NCI-H2107 (cell line): ENCODE measurements at regions not wholly inside any gene's neighbourhood (a gene's known extent, or its start where the extent isn't known, plus 50 kb on each side); places are given as distances from the start of the nearest gene placed in this dataset.
"Not testable (repeated sequence)": the region's sequence is repeated elsewhere in the genome, so short reads cannot be mapped to it uniquely, and the experiment has no call there.

ENCODE experiments used
- DNase-seq: peaks from one replicate; lab custom pipeline; 2025; lab: John Stamatoyannopoulos, UW

DNA sequence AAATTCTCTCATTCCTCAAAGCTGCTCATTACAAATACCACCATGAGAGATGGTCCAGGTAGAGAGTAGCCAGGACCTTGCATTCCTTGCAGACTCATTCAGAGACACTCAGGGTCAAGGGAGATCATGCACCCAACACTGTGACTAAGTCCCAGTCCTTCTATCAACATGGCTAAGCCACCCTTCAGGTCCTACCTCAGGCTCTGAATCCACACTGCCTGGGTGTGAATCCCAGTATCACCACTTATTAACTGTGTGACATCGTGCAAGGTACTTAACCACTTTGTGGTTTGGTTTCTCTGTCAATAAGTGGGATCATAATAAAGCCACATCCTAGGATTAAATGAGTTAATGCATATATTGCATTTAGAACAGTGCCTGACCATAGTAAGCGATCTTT, 124.1 kb upstream of the NEIL3 start:
- DNase-seq = no peak

DNA sequence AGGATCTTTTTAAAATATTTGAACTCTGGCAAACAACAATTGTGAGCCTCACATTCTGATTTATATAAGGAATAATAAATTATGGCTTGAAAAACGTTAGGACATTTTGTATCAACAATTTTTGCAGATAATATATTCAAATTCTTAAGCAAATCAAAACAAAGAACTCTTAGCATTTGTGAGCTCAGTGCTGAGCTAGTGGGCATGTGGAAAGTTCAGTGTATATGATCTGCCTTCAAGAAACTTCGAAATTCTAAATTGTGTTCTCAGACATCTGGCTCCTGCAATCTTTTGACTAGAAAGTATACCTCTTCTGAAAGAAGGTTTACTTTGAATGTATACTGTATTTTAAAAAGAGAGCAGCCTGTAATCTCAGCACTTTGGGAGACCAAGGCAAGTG, 122.3 kb upstream of the NEIL3 start:
- no peak for DNase-seq

DNA sequence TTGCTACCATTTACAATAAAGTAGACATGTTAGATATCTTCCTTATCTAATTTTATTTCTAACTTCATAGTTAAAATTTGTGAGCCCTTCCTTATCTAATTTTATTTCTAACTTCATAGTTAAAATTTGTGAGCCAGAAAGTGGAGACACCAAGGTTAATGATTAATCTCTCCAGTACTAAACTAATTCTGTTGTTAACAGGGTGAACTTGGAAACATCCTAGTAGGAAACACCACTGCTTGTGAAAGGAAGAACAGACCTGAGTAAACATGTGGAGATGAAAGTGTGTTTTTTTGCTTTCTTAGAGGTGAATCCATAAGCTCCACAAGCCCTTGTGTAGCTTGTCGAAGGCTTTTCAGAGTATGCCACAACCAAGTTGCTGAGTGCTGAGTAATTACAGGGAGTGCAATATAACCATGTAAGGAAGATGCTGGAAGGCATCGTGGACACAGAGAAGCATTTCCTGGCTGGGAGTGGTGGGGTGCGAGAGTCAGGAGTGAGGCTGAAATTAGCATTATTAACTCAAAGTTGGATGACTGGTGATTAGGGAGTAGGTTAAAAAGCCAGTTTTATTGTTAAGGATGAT, 118.6 kb upstream of the NEIL3 start:
- no peak for DNase-seq

DNA sequence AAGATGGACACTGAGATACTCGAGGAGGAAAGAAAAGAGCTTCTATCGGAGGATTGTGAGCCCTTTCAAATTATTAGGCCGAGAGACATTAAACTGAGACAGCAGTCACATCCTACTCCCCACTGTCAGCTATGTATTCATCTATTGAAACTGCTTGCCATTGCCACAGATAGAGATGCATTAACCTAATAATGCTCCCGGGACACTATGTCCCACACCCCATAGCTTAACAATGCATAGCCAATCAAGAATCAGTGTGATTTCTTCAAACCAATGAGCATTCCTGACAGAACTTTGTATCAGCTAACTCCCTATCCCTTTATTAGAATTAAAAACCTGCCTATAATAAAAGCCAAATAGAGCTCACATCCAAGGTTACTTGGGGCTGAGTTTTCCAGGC, 118.1 kb upstream of the NEIL3 start:
- DNase-seq = no peak

DNA sequence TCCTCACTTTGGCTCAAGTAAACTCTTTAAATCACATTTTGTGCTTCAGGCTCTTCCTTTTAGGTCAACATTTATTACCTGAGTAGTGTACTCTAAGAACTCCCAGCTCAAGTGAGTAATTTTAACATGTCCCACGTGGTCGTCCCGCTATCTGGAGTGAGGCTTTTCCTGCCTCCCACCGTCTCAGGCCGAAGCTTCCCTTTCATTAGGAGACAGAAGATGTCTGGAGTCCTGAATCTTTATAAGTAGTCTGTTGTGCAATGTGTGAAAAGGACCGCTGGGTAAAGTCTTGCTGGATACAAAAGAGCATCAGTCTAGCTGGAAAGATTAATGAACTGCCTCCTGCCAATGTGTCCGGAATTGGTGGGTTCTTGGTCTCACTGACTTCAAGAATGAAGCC, 117.7 kb upstream of the NEIL3 start:
- no peak for DNase-seq

DNA sequence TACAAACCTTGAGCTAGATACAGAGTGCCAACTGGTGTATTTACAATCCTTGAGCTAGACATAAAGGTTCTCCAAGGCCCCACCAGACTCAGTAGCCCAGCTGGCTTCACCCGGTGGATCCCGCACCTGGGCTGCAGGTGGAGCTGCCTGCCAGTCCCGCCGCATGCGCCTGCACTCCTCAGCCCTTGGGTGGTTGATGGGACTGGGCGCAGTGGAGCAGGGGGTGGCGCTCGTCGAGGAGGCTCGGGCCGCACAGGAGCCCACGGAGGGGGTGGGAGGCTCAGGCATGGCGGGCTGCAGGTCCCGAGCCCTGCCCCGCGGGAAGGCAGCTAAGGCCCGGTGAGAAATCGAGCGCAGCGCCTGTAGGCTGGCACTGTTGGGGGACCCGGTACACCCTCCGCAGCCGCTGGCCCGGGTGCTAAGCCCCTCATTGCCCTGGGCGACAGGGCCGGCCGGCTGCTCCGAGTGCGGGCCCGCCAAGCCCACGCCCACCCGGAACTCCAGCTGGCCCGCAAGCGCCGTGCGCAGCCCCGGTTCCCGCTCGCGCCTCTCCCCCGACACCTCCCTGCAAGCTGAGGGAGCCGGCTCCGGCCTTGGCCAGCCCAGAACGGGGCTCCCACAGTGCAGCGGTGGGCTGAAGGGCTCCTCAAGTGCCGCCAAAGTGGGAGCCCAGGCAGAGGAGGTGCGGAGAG, 116.5 kb upstream of the NEIL3 start:
- not testable (repeated sequence) for DNase-seq

DNA sequence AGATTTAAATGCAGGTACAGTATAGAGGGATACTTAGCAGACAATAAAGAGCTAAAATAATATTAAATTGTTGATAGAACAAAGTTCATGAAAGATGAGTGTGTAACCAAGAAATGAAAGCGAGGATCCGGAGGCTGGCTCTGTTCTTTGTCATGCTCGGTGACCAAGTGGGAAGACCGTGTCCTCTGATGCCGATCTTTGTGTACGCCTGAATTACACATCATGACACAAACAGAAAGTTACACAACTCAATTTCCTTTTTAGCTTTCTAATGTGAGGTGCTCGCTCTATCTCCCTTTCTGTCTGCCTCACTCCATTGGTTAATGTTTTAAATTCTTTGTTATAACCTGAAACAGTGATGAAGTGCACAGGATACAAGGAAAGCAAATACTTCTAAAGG, 114.8 kb upstream of the NEIL3 start:
- no peak for DNase-seq

DNA sequence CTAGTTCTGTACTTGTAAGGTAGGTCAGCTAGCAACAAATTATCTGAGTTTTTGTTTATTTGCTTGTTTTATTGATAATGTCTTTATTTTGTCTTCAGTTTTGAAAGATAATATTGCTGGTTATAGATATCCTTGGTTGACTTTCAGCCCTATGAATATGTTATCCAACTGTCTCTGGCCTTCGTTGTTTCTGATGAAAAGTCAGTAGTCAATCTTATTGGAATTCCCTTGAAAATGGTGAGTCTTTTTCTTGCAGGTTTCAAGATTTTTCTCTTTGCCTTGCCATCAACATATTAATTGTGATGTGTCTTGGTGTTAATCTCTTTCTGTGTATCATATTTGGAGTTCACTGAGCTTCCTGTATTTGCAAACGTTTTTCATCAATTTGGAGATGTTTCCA, 113.1 kb upstream of the NEIL3 start:
- DNase-seq = no peak

DNA sequence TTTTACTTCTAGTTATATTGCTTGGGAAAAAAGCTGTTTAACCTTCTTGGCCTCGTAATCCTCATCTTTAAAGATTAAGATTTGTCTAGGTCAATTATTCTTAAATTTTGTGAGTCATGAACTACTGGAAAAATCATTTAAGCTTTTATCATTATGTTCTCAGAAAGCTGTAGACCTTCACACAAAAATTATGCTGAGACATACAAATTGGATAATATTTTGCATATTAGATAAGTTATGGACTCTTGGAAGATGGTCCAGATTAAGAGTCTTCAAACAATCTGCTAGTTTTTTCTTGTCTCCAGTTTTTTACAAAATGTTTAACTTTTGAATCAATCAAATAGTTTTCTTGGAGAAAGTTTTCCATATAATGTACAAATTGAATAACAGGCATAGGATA, 108.1 kb upstream of the NEIL3 start:
- DNase-seq = no peak

DNA sequence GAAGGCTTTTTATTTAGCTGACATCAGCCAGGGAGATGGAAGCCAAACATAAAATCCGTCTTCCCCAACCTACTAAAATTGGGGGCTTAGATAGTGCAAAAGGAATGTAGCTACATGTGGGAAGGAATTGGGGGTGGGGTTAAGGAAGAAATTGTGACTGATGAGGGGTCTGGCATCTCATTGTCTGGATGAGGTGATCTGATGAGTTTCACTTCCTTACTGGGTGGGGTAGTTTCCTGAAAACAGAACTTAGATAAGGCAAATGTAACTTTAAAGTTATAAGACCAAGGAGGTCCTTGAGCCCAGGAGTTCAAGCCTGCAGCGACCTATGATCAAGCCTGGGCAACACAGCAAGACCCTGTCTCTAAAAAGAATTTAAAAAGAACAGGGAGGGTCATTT, 105.5 kb upstream of the NEIL3 start:
- no peak for DNase-seq

DNA sequence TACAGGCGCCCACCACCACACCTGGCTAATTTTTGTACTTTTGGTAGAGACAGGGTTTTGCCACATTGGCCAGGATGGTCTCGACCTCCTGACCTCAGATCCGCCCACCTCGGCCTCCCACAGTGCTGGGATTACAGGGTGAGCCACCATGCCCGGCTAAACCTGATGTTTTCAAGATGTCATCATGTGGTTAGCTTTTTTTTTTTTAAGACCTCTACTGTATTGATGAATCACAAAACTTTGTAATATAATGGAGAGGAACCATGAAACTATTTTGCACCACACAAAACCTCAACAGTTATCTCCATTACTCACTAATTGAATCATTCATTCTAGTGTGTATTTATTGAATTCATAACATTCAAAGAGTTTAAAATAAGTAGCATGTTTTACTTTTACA, 94.7 kb upstream of the NEIL3 start:
- no peak for DNase-seq

DNA sequence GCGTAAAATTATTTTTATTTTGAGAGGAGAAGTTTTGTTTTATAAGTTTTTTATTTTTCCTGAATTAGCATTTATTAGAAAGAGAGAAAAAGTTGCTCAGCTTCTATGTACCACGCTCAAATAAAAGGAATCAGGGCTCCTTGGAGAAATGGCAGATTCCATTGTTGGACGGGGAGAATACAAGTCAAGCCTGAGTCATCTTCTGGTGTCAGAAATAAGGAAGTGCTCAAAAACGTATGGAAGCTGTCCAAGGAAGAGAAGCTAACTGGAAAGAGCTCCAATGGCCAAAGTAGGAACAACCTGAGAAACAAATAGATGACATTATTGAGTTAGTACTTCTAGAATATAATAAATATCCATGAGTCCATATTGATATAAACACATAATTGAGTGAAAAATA, 89.3 kb upstream of the NEIL3 start:
- no peak for DNase-seq

DNA sequence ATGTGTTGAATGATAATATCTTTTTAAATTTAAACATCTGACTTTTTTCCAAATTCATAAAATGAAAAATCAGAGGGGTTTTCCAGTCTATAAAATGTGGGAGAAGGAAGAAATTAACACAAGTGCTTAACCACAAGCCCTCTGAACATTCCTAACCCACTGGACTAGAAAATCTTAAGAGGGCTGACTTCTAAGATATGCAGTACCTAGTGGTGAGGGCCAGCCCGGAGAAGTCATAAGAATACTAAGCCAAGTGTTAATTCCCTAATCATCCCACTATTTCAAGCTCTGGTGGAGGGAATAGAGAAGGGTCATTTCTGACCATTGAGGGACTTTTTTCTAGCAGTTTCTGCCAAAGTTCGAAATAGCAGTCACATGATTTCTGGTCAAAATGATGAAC, 86.9 kb upstream of the NEIL3 start:
- no peak for DNase-seq

DNA sequence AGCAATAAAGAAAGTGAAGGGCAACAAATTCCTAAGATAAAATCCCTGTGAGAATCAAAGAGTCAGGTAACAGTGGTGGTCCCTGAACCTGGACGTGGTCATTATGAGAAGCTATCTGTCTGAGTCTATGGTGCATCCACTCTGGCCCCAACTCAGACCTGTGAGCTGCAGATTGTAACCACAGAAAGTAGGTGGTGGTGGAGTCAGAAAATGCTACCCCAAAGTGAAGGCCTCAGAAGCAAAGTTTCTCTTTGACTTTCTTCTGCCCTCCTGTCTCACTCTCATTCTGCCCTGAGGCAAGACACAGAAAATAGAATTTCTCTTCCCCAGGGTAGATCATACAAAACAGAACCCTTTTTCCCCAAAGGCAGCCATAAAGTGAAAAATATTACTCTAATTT, 84.1 kb upstream of the NEIL3 start:
- DNase-seq = no peak

DNA sequence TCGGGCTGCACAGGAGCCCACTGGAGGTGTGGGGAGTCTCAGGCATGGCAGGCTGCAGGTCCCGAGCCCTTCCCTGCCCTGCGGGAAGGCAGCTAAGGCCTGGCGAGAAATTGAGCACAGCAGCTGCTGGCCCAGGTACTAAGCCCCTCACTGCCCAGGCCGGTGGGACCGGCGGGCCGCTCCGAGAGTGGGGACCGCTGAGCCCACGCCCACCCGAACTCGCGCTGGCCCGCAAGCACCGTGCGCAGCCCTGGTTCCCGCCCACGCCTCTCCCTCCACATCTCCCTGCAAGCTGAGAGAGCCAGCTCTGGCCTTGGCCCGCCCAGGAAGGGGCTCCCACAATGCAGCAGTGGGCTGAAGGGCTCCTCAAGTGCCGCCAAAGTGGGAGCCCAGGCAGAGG, 82.0 kb upstream of the NEIL3 start:
- DNase-seq = no peak

DNA sequence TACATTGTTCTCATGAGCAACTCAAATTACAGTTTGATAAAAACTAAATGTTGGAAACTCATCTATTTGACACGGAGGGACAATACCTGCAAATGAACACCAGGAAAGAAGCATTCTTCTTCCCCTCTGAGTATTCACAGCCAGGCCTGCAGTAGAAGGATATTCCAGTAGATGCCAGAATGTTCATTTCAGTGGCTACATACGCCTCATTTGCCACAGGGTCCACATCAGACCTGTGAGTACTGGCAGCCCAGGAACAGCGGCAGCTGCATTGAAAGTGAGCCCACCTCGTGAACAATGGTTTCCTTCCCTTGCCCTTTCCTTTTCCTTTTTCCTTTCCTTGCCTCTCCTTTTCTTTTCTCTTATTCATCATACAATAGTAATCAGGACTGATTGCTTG, 81.1 kb upstream of the NEIL3 start:
- no peak for DNase-seq

DNA sequence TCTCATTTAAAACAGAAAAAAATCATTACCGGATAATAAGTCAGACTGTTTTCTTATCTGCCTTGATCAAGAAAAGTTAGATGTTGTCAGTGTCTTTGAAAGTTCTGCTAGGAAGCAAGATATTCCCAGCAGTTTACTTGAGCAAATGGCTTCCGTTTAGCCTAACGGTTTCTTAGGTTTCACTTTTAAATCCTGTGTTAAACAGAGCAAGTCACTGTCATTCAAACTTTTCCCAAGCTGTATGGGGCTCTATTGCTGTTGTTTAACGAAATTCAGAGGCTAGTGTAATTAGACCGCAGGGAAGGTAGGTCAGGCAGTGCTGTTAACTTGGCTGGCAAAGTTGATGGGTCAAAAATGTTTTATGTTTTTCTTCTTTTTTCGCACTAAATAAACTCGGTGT, 80.3 kb upstream of the NEIL3 start:
- no peak for DNase-seq

DNA sequence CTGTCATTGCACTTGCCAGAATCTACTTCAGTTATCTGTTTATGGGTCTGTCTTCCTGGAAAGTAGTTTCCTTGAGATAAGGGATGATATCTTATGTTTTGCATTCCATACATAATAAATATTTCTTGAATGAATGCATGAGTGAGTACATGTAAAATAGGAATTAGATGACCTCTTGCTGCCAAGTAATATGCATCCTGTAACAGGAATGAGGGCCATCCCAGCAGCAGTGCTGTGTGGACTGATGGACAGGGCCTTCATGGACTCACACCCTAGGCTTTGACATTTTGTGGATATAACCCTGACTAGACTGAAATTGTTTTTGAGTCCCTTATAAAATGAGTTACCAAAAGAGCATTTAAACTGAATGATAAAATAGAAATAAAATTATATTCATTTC, 77.2 kb upstream of the NEIL3 start:
- no peak for DNase-seq

DNA sequence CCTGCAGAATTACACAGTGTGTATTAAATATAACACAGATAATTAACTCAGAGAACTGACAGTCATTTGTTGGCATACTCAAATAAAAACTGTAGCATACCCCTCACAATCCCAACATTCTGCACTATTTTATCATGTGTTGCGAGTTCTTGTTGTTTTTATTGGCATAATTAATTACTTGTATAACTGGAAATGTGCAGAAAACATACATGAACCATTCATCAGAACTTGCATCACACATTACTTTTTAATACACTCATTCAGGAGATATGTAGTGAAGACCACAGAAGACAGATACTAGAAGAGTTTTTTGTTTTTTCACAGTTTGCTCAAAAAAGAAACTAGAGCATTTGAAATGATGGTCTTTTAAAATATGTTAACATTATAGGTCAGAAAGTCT, 74.6 kb upstream of the NEIL3 start:
- DNase-seq = no peak

DNA sequence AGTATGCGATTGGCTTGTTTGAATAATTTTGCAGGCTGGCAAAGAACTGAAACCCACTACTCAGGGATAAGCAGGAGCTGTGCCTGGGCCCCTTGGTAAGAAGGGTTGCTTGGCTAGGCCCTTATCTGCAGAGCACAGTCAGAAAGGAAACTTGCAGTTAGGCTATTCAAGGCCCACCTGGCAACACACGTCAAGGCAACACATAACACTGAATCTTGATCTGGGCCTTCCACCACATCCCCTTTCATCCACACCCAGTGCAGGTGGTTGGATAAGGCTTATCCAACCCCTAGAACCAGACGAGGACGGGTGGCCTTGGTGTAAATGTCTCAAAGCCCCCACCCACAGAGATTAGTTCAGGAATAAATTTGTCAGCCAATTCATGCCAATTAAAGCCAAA, 72.8 kb upstream of the NEIL3 start:
- no peak for DNase-seq

DNA sequence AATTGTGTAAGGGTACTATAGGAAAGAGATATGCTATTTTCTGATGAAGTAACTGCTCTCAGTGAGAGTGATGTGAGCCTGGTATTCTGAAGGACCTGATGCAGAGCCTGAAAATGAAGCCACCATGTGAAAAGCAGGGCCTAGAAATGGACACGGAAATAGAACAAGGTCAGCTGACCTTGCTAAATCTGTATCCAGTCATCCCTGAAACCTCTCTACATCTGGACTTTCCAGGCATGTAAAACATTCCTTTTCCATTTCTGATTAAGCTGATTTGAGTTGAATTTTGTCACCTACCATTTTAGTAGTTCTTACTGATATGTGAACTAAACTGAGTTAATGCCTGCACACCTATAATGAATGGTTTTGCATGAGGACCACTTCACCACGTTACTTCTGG, 72.4 kb upstream of the NEIL3 start:
- no peak for DNase-seq

DNA sequence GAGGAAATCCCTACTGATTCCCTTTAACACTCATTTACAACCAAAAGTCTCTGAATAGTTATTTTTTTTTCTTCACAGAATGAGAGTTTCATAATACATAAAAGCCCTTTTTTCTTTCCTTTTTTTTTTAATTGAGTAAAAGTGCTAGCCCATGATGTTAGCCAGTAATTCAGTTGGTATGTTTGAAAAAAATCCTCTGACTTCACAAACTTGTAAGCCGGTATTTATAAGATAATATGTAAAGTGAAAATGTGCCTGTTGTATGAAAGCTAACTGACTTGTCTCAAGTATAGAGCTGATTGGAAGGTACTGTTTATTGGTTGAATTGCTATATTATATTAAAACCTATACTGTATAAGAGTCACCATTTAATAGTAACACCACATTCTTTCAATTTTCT, 70.2 kb upstream of the NEIL3 start:
- no peak for DNase-seq

DNA sequence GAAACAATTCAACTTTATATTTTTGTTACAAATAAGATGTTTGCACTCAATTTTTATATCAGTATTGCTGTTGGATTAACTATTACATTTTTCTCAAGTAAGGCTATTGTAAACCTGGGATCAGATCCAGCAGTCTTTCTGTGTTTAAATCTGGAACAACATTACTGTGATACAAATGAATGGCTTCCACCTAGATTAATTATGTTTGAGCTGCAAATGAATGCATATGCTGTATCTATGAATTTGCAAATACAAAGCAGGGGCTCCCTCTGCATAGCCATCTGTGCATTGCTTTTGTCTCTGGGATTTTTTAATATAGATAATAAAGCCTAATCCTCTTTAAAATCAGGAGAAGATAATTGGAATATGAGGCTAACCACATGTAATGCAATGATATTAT, 69.8 kb upstream of the NEIL3 start:
- DNase-seq = no peak

DNA sequence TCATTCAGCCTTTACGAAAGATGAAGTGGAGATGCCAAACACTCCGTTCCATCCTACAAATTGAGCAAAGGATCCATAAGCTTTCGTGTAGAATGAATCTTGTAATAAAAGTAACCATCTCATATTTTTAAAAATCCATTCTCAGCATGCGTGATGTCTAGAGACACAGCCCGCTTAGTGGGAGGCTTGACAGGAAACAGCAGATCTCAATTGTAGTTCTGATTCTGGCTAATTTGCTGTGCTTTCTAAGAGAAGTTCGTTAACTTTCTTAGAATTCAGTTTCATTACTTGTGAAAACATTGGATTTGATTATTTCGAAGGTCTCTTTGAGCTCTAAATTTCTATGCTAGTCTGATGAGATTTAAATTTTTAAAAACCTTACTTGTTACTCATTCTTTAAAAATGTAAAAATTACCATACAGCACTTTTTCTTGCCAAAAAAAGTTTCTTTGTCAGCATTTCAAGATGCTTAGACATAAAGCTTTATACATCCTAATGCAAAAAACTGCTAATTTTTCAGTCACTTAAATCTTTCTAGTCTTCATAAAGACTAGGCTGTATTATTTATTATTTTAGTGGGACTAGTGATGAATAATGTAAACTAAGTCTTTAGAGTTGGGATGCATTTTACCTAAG, 66.9 kb upstream of the NEIL3 start:
- DNase-seq = no peak
